ENCODE measurements at regions not wholly inside any gene's neighbourhood (a gene's known extent, or its start where the extent isn't known, plus 50 kb on each side); places are given as distances from the start of the nearest gene placed in this dataset.
"Not testable (repeated sequence)": the region's sequence is repeated elsewhere in the genome, so short reads cannot be mapped to it uniquely, and the experiment has no call there.

DNA sequence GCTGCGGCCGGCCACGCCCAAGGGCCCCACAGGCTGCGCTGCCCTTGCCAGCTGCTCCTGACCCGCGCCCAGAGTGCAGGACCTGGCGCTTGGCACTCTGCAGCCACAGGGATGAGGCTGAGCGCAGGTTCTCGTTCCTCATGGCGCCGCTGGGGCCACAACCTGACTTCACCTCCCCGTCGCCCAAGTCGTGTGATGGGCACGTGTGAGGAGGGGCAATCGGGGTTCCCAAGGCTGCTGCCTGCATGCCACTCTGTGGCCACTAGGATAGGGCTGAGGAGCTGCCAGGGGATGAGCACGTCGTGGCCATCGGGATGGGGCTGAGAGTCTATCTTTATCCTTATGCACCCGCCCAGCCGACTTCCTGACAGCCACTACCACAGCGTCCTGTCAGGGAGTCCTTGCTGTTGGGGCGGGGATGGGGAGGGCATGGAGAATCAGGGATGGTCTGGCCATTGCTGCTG, 1890.0 kb upstream of the CDH9 start:
- not testable (repeated sequence) for H3K4me1 Mint-ChIP-seq; H3K27ac Mint-ChIP-seq; H3K4me3 Mint-ChIP-seq; DNase-seq; ATAC-seq; H3K36me3 Mint-ChIP-seq (ENCODE audit: low read depth); H3K9me3 ChIP-seq (ENCODE audit: control insufficient read depth, low read length, poor library complexity, severe bottlenecking); H3K27me3 Mint-ChIP-seq

DNA sequence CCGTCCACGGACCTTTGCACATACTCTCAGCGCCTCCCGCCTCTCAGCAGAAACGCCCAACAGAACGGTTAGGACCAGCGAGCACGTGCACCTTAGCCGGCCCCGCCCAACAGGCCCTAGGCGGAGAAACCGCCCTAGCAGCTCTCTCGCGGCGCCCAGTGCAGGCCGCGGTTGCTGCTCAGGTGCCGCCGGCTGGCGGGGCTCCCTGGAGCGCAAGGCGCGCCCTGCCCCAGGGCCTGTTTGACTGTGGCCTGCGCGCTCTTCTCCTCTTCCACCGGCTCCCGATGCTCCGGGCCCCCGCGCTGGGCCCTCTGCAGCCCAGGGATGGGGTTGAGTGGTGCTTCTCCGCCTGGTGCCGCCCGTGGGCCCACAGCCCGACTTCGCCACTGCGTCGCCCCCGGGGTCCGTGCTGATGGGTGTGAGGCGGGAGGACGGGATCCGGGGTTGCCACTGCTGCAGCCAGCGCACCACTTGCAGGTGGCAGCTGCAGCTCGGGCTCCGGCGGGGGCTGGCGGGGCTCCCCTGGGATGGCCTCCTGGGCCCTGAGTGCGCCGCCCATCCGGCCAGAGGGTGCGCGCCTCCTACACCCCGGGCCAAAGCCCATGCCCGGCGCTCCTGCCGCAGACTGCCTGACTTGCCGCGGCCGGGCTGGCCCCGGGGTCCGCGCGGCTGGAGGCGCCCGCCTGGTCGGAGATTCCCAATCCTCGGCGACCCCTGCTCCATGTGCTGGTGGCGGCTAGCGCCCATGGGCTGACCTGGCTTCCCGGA, 1889.4 kb upstream of the CDH9 start:
- no peaks in the 10 kb centered on the region for H3K27me3 Mint-ChIP-seq
- no peak overlapping the region for H3K27ac Mint-ChIP-seq

DNA sequence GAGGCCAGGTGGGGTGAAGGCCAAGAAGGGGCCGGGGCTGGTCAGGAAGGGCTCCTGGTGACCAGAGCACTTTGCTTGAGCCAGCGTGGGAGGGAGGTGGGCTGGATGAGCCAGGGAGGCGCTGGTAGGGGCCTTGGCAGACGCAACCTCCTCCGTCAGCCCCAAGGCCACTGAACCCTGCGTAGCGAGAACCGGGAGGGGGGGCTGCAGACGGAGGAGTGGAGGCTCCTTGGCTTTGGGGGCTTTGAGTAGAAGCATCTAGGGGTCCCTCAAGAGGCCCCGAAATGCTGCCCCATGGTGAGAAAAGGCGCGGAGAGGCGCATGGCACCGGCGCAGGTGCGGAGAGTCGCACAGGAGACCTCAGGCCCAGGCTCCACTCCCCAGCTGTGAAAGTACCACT, 1888.0 kb upstream of the CDH9 start:
- H3K4me3 Mint-ChIP-seq, result no peak overlapping the region
- no peaks in the 10 kb centered on the region for H3K4me1 Mint-ChIP-seq
- no peak overlapping the region for H3K27ac Mint-ChIP-seq
- peaks cover 4% of the 10 kb centered on the region for H3K9me3 ChIP-seq (ENCODE audit: control insufficient read depth, low read length, poor library complexity, severe bottlenecking)
- ATAC-seq (no peak), DNase-seq (no peak)
- no peaks in the 10 kb centered on the region for H3K27me3 Mint-ChIP-seq
- H3K36me3 Mint-ChIP-seq (ENCODE audit: low read depth), result no peaks in the 10 kb centered on the region

More for the DNA sequence above, 1889.4 kb upstream of the CDH9 start:
- ATAC-seq (no peak), DNase-seq (no peak)
- Mint-ChIP-seq H3K4me3 (no peak overlapping the region), H3K4me1 (no peaks in the 10 kb centered on the region), H3K36me3 (ENCODE audit: low read depth) (no peaks in the 10 kb centered on the region)
- peaks cover 4% of the 10 kb centered on the region for H3K9me3 ChIP-seq (ENCODE audit: control insufficient read depth, low read length, poor library complexity, severe bottlenecking)

DNA sequence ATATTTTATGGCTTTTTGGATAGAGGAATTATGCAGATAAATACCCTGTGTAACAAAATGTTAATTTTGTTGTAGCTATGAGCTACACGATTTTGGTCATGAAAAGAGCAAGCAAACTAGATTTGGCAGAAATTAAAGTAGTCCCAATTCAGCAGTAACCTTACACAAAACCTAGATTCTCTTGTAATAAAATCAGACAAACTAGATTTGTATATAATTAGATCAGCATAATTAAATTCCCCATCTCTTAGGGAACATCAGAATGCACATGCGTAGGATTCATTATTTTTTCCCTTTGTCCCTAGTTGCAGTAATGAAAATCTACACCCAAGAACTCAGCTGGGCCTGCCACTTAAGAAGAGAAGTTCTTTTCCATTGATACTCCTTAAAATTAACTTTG, 1879.2 kb upstream of the CDH9 start:
- H3K36me3 Mint-ChIP-seq (ENCODE audit: low read depth), result no peaks in the 10 kb centered on the region

DNA sequence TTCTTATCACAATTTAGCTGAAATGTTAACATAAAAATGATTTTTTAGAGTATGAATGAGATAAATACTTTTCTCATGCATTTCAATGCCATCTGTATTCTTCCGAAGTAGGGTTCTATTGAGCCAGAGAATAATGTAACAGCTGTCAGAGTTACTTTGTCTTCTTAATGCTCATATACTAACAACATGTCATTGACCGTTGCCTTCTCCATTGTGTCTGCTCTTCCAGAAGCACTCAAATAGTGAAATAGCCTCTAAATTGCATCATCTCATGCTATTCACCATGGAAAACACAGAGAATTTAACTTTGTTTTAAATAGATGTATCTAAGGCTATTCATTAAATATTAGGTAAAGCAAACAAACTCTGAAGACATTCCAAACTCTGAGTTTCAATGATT, 1875.9 kb upstream of the CDH9 start:
- no peaks in the 10 kb centered on the region for H3K9me3 ChIP-seq (ENCODE audit: control insufficient read depth, low read length, poor library complexity, severe bottlenecking)
- H3K27ac Mint-ChIP-seq, result no peak overlapping the region
- no peak for DNase-seq
- no peaks in the 10 kb centered on the region for H3K36me3 Mint-ChIP-seq (ENCODE audit: low read depth)
- no peak for ATAC-seq
- H3K4me3 Mint-ChIP-seq, result no peak overlapping the region
- H3K27me3 Mint-ChIP-seq, result no peaks in the 10 kb centered on the region
- no peaks in the 10 kb centered on the region for H3K4me1 Mint-ChIP-seq

More for the DNA sequence above, 1879.2 kb upstream of the CDH9 start:
- H3K4me3 Mint-ChIP-seq, result no peak overlapping the region
- no peaks in the 10 kb centered on the region for H3K9me3 ChIP-seq (ENCODE audit: control insufficient read depth, low read length, poor library complexity, severe bottlenecking)
- no peak overlapping the region for H3K27ac Mint-ChIP-seq
- H3K4me1 Mint-ChIP-seq, result no peaks in the 10 kb centered on the region
- DNase-seq (no peak), ATAC-seq (no peak)
- no peaks in the 10 kb centered on the region for H3K27me3 Mint-ChIP-seq

DNA sequence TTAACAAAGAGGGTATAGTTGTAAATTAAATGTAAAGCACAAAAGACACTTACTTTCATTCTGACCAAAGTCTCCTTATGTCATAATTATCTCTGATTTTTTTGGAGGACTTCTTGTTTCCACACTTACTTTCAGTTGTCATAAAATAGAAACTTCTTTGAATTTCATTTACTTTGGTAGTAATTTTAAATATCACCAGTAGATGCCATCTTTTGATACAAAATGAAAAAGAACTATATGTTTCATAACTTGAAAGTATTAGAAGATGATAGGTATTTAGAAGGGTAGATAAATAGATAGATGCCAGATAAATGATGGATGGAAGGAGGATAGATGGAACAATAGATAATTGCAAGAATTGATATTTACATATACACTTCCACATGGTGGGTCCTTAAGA, 1865.3 kb upstream of the CDH9 start:
- DNase-seq (no peak), ATAC-seq (no peak)
- H3K36me3 Mint-ChIP-seq (ENCODE audit: low read depth), result no peaks in the 10 kb centered on the region
- no peaks in the 10 kb centered on the region for H3K4me1 Mint-ChIP-seq
- H3K9me3 ChIP-seq (ENCODE audit: control insufficient read depth, low read length, poor library complexity, severe bottlenecking), result no peaks in the 10 kb centered on the region
- no peak overlapping the region for H3K4me3 Mint-ChIP-seq
- H3K27ac Mint-ChIP-seq, result no peak overlapping the region
- no peaks in the 10 kb centered on the region for H3K27me3 Mint-ChIP-seq

DNA sequence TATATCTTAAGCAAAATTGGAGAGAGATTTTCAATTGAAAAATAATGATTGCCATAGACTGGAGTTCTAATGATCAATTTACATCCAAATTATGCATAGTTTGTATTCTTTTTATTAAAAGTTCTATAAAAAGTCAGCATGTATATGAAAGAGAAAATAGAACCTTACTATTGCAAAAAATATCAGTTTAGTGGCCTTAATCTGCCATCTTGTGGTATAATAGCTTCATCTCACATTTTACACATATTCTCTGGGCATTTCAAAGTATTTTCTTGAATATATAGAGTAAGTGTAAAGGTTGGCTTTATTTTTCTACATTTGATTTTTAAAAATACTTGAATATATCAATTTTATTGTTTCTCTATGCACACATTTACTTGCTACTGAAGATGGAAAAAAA, 1858.6 kb upstream of the CDH9 start:
- Mint-ChIP-seq H3K4me3 (no peak overlapping the region), H3K27ac (no peak overlapping the region)
- ATAC-seq, result no peak

DNA sequence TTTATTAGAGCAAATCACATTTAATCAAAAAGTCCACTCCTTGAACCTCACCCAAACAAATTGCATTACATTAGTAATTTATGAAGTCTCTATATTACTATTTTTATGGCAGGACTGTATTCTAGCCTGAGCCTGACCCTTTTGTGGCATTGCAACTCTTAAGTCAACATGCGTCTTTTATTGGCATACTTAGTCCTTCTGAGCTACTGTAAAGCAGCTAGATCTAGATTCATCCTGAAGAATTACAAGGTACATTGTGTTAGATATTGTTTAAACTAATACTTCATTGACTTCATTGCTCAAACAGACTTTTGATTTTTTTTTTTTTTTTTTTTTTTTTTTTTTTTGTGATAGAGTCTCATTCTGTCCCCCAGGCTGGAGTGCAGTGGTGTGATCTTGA, 1842.5 kb upstream of the CDH9 start:
- no peak overlapping the region for H3K4me3 Mint-ChIP-seq
- no peaks in the 10 kb centered on the region for H3K36me3 Mint-ChIP-seq (ENCODE audit: low read depth)
- H3K4me1 Mint-ChIP-seq, result no peaks in the 10 kb centered on the region

More for the DNA sequence above, 1858.6 kb upstream of the CDH9 start:
- no peak for DNase-seq
- no peaks in the 10 kb centered on the region for H3K9me3 ChIP-seq (ENCODE audit: control insufficient read depth, low read length, poor library complexity, severe bottlenecking)
- Mint-ChIP-seq H3K4me1 (no peaks in the 10 kb centered on the region), H3K27me3 (no peaks in the 10 kb centered on the region), H3K36me3 (ENCODE audit: low read depth) (no peaks in the 10 kb centered on the region)

DNA sequence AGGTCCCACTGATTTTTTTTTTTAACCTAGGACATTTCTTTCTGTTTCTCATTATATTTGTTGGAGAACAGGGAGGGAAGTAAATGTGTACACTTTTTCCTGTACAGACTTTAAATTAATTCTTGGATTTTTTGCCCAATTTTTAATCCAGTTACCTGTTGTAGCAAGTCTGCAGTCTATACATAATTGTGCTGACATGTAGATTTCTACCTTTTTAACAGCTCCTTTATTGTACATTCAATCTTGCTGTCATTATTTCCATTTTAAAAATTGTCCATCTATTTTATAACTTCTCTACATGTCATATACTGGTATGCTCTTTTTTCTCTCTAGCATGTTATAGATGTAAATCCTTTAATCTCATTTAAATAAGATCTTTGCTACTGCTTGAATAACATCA, 1838.7 kb upstream of the CDH9 start:
- no peaks in the 10 kb centered on the region for H3K27me3 Mint-ChIP-seq
- H3K4me1 Mint-ChIP-seq, result no peaks in the 10 kb centered on the region
- DNase-seq (no peak), ATAC-seq (no peak)
- H3K4me3 Mint-ChIP-seq, result no peak overlapping the region
- H3K36me3 Mint-ChIP-seq (ENCODE audit: low read depth), result no peaks in the 10 kb centered on the region
- H3K27ac Mint-ChIP-seq, result no peak overlapping the region
- no peaks in the 10 kb centered on the region for H3K9me3 ChIP-seq (ENCODE audit: control insufficient read depth, low read length, poor library complexity, severe bottlenecking)

More for the DNA sequence above, 1842.5 kb upstream of the CDH9 start:
- Mint-ChIP-seq H3K27me3 (no peaks in the 10 kb centered on the region), H3K27ac (no peak overlapping the region)
- H3K9me3 ChIP-seq (ENCODE audit: control insufficient read depth, low read length, poor library complexity, severe bottlenecking), result peaks cover 5% of the 10 kb centered on the region
- ATAC-seq, result no peak
- no peak for DNase-seq

DNA sequence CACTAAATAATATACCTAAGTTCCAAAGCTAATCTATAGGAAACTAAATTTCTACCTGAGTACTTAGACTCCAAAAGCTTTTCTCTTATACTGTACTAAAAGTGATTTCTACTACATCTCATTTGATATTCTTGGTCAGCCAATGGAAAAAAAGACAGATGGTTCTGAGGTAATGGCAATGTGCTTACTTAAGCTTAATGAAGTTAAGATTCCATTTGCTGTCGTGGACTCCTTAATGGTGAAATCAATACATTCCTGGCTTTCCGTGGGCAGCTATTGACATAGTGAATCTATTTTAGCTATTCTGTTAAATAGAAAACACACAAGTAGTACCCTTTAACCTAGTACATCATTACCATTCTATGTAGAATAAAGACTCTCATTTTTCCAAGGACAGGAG, 1825.6 kb upstream of the CDH9 start:
- ATAC-seq (no peak), DNase-seq (no peak)
- H3K9me3 ChIP-seq (ENCODE audit: control insufficient read depth, low read length, poor library complexity, severe bottlenecking), result no peaks in the 10 kb centered on the region
- H3K36me3 Mint-ChIP-seq (ENCODE audit: low read depth), result no peaks in the 10 kb centered on the region
- no peak overlapping the region for H3K27ac Mint-ChIP-seq
- no peaks in the 10 kb centered on the region for H3K27me3 Mint-ChIP-seq
- H3K4me3 Mint-ChIP-seq, result no peak overlapping the region
- H3K4me1 Mint-ChIP-seq, result no peaks in the 10 kb centered on the region

DNA sequence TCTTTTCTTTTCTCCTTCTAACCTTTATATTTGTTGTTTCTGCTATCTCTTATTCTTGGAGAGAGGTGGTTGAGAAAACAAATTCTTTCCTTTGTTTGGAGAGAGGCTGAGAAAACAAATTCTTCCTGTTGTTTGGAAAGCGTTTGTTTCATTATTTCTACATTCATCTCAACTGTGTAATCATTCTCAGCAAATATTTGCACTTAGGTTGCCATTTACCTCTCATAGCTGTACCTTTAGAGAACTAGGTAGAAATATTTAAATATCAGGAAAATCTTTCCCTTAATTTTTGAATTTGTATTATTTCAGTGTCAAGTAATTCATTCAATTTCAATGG, 1824.4 kb upstream of the CDH9 start:
- Mint-ChIP-seq H3K36me3 (ENCODE audit: low read depth) (no peaks in the 10 kb centered on the region), H3K4me3 (no peak overlapping the region), H3K27me3 (no peaks in the 10 kb centered on the region), H3K27ac (no peak overlapping the region), H3K4me1 (no peaks in the 10 kb centered on the region)
- ATAC-seq (no peak), DNase-seq (no peak)
- H3K9me3 ChIP-seq (ENCODE audit: control insufficient read depth, low read length, poor library complexity, severe bottlenecking), result no peaks in the 10 kb centered on the region

DNA sequence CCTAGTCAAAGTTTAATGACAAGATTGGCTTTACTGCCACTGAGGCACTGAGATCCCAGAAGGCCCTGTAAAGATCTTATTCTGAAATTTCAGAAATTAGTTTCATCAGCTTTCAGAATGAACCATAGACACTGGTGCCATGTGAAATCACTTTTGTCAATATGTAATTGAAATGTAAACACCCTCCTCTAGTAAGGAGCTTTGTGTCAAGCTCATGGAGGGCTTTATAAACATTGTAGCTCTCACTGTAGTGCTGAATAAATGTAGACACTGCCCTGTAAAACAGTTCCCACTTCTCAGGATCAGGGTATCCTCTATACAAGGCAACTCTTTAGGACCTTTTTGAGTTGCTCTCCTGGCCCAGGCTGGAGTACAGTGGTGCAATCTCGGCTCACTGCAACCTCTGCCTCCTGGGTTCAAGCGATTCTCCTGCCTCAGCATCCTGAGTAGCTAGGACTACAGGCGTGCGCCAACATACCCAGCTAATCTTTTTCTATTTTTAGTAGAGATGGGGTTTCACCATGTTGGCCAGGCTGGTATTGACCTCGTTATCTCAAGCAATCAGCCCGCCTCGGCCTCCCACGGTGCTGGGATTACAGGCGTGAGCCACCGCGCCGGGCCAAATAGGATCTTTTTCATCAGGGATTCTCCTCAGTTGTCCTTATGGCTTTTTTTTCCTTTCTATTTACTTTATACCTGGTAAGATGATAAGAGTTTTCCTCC, 1823.9 kb upstream of the CDH9 start:
- H3K4me1 Mint-ChIP-seq, result no peaks in the 10 kb centered on the region
- no peak overlapping the region for H3K4me3 Mint-ChIP-seq
- DNase-seq (no peak), ATAC-seq (no peak)
- H3K27me3 Mint-ChIP-seq, result no peaks in the 10 kb centered on the region
- H3K9me3 ChIP-seq (ENCODE audit: control insufficient read depth, low read length, poor library complexity, severe bottlenecking), result no peaks in the 10 kb centered on the region
- H3K36me3 Mint-ChIP-seq (ENCODE audit: low read depth), result no peaks in the 10 kb centered on the region
- H3K27ac Mint-ChIP-seq, result no peak overlapping the region

DNA sequence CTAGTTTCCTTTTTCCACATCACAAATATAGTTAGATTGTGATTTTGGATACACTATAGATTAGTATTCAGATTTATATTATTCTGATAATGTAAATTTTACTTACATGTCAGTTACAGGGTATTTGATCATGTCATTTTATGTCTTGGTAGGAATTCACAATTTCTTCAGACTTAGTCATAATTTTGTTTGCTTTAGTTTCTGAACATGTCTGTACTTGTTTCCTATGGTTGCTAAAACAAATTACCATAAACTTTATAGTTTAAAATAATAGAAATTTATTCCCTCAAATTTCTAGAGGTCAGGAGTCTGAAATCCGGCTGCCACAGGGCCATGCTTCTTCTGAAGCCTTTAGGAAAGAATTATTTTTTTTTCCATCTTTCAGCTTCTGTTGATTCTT, 1817.2 kb upstream of the CDH9 start:
- DNase-seq (no peak), ATAC-seq (no peak)
- Mint-ChIP-seq H3K27ac (no peak overlapping the region), H3K4me3 (no peak overlapping the region), H3K36me3 (ENCODE audit: low read depth) (no peaks in the 10 kb centered on the region), H3K27me3 (no peaks in the 10 kb centered on the region), H3K4me1 (no peaks in the 10 kb centered on the region)
- H3K9me3 ChIP-seq (ENCODE audit: control insufficient read depth, low read length, poor library complexity, severe bottlenecking), result no peaks in the 10 kb centered on the region
